Heart left ventricle (tissue), 13 donors: ENCODE measurements at regions not wholly inside any gene's neighbourhood (a gene's known extent, or its start where the extent isn't known, plus 50 kb on each side); places are given as distances from the start of the nearest gene placed in this dataset.

Source experiments
- CTCF ChIP-seq, 12 donors: fragments of 200-600 bp; sonication (generic) in 4 of 12; IDR thresholded peaks; one replicate each; pipeline versions ENCODE4 v1.5.0 to v1.8.0; 2018 to 2022; ENCODE audit warnings: antibody characterized with exemption in 12 of 12, mild to moderate bottlenecking in 5 of 12
- POLR2A ChIP-seq, 2 donors: fragments of 450-650 bp; IDR thresholded peaks; one replicate each; pipeline ENCODE4 v1.6.1; 2017; ENCODE audit warnings: antibody characterized with exemption in 2 of 2, mild to moderate bottlenecking in 2 of 2, moderate library complexity in 2 of 2
- donor health status: ischemic (EF 13 %, LVEDD 7.1; RV severe dilation, severe dysfunction).
- donor health status: DM: no; HTN: yes; CAD: no.
- donor health status: DM: no; HTN: no; CAD: no.
- donor health status: ischemic (EF 25% LVEDD 6.9; RV normal size, moderate dysfunction).
- donor health status: ischemic (EF 25% LVEDD 5.7; RV mildly dilated, moderate dysfunction).
- donor health status: ischemic (EF 35%, LVEDD 5.7; RV mildly dilated, moderate dysfunction).
- donor health status: nonischemic (EF 11% LVEDD 7.7; RV severe dilation, severe dysfunction).
- donor health status: DM: yes; HTN: yes; CAD: no.
- donor health status: PGD.
- donor health status: ischemic (EF 29% LVEDD 5.4; RV normal size, mild dysfunction).
- donor health status: nonischemic (EF 23%, LVEDD 6.1; RV moderate dilation, normal function).

- no peak for TF ChIP-seq CTCF (IDR thresholded peaks at IDR 0.05)
- TF ChIP-seq POLR2A (IDR thresholded peaks at IDR 0.05): no peak
Observed at GRCh38 chr13:105936816-105937215, 598.6 kb downstream of the EFNB2 start.
